HG03196 (cell line): ENCODE measurements at regions not wholly inside any gene's neighbourhood (a gene's known extent, or its start where the extent isn't known, plus 50 kb on each side); places are given as distances from the start of the nearest gene placed in this dataset.
"Not testable (repeated sequence)": the region's sequence is repeated elsewhere in the genome, so short reads cannot be mapped to it uniquely, and the experiment has no call there.

Experiments
- ATAC-seq: cut with Tn5 transposase; IDR thresholded peaks from one replicate; pipeline ENCODE4 v1.9.1; 2021; ENCODE audit not compliant: unreplicated experiment

DNA sequence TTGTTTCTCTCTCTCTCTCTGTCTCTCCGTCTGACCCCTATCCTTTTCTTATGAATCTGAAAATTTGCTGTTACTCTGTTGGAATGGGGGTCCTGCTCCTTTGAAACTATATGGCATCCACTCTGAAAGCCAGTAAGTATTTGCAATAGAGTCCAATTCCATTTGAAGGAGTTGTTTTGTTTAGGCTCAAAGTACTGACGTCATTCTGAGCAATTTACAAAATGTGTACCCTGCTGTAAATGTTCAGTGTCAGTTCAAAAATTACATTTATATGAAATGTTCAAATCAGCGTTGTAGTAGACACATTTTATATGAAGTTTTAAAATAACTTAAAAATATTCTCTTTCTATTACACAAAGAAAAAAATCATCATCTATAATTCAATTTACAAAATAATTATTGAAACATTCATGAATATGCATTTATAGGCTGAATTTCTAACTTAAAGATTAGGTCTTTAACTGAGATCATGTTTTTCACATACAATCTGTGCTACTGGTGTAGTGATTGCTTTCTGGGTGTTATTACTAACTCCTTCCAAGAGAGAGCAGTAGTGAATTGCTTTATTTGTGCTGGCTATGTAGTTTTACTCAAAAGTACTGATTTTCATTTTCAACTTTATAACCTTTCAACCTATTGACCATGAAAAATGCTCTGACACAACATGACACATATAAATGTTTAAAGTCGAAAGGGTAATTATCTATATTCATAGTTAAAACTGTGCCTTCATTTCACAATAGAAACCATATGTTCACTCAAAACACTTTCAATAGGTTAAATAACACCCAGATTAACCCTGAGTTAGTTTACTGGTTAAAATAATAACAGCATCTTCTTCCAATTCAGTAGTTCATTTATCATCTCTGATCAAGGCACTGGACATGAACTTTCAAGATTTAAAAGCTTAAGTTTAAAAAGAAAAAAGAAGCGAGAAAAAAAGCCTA is 253.1 kb upstream of the ADGRL4 start:
- peak; percentile 57 for ATAC-seq

DNA sequence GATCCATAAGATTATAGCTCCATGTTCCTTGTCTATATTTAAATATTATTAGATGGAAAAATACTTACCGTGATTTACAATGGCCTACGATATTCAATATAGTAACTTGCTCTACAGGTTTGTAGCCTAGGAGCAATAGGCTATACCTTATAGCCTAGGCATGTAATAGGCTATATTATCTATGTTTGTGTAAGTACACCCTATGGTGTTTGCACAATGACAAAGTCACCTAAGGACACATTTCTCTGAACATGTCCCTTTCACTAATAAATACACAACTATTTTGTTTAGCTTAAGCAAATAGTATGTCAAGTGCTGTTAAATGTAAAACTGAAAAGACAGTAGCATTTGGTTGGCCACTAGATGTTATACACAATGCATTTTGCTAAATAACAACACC is 248.9 kb upstream of the ADGRL4 start:
- no peak for ATAC-seq

DNA sequence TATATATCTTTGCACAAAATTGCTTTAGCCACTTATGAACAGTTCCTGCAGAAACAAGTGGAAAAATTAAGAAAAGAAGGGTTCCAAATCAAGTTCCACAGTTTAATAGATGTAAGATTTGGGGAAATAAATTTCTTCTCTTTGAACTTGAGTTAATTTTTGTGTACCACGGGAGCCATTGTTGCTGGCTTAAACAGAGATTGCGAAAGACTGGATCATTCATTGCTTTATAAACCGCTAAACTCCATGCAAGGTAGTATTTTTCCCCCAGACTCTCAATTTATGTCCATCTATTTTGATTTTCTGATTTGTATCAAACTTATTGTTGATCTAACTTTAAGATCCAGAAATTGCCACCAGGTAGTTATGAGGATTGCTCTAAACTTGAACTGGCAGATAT is 246.1 kb upstream of the ADGRL4 start:
- no peak for ATAC-seq

- ATAC-seq, result no peak
These were observed 233.3 kb upstream of the ADGRL4 start for GRCh38 chr1:79239840-79240239.

- no peak for ATAC-seq
These were observed 228.9 kb upstream of the ADGRL4 start for GRCh38 chr1:79235301-79236002.

DNA sequence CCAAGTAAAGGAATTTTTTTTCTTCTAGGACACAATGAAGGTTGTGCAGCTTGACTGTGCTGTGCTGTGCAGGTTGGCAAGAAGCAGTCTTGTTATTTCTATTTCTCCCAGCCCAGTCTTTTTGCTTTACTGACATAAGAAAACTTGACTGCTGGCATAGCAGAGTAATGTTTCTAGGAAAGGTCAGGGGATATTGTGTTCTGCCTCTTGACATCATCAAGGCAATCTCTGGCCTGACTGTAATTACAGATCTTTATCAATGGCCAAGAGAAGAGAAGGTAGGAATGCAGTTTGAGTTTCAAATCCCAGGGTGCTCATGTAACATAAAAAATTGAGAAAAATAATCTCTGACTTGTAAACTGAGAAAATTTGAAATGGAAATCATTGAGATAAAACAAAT is 226.3 kb upstream of the ADGRL4 start:
- no peak for ATAC-seq

DNA sequence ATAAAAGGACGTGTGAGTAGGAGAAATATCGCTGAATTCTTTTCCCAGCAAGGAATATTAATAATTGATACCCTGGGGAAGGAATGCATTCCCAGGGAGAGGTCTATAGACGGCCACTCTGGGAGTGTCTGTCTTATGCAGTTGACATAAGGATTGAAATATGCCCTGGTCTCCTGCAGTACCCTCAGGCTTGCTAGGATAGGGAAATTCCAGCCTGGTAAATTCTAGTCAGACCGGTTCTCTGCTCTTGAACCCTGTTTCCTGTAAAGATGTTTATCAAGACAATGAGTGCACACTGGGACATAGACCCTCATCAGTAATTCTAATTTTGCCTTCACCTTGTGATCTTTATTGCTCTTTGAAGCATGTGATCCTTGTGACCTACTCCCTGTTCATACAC is 224.2 kb upstream of the ADGRL4 start:
- not testable (repeated sequence) for ATAC-seq

DNA sequence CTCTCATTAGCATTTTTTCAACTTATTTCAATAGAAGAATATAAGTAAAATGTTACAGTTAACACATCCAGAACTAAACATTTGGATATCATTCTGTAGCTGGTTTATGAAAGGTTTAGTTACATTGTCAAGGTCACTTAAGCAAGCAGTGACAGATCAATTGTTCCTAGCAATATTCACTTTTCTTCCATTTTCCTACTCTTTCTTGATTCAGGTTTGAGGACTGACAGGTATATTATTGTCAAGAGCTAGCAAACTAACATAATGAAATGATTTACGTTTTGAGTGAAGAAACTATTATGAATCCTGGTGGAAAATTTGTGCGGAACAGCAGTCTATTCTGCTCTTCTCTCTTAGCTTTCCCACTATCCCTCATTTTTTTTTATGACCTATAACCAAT is 220.4 kb upstream of the ADGRL4 start:
- no peak for ATAC-seq

DNA sequence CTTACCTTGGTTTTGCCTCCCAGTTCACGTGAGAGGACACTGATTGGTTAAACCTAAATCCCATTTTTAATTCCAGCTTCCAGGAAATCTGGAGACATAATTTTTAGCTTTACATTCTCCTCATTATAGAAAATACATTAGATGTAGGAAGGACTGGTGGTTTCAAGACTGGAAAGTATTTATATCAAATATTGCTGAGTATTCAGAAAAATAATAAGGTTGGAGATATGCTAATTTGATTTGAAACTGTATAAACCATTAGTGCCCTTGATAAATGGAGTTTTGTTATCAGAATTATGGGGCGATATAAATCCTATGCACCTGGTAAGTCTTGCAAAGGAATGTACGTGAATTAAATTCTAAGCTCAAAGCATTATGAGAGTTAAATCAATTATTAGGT is 218.0 kb upstream of the ADGRL4 start:
- no peak for ATAC-seq

GRCh38 chr1:79220509-79220908 is 214.0 kb upstream of the ADGRL4 start:
- no peak for ATAC-seq

DNA sequence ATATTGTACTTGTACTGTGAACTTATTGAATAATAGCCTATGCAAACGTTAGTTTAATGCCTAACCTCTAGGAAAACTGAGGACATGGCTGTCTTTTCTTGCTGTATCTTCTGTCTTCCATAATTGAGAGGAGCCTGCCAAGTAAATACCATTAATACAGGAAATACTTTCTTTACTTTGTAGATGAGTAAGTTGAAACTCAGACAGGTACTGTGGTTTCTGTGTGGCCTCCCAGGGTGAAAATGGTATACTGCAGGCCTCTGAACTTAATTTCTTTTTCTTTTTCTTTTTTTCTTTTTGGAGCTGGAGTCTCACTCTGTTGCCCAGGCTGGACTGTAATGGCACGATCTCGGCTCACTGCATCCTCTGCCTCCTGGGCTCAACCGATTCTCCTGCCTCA is 208.8 kb upstream of the ADGRL4 start:
- ATAC-seq, result no peak

- no peak for ATAC-seq
These were observed 201.3 kb upstream of the ADGRL4 start for GRCh38 chr1:79207786-79208185.

- no peak for ATAC-seq
These were observed 200.8 kb upstream of the ADGRL4 start for GRCh38 chr1:79207331-79207730.

DNA sequence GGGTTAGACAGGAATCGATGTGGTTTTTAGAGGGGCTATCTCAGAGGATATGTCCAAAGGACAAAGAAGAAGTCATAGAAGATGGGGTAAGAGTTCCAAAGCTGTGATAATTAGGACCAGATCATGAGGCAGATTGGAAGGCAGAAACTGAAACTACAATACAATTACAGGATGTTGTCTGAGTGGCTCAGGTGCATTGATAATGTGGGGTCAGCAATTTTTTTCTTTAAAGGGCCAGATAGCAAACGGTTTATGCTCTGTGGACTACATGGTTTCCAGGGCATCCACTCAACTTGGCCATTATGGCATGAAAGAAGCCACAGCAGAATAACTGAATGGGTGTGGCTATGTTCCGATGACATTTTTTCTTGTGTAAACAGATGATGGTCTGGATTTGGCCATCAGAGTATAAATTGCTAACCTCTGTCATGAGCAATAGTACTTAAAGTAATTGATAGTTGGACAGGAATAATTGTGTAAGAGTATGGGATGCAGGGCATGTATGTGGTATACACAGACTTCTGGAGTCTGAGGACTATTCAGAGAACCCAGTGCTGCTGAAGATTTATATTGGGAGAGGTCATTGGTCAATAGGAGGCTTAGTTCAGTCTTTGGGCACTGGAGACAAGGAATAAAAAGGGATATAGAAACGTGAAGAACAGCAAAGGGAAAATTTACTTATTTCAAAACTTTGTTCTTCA is 198.4 kb upstream of the ADGRL4 start:
- no peak for ATAC-seq

DNA sequence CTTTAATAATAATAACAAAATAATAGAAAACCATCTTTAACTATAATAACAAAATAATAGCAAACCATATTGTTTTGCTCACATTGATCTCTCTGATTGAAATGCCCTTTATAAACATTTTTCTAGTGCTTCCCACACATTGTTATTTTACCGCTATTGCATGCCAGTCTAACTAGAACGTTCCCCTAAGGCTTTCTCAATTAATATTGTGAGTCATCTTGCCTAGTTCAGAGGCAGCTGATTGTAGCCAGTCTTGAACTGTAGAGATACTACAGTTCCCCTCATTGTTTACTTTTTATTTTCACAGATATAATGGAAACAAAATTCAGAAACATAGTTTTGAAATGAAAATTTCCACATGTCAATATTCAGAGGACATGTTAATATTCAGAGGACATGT is 192.3 kb upstream of the ADGRL4 start:
- no peak for ATAC-seq

DNA sequence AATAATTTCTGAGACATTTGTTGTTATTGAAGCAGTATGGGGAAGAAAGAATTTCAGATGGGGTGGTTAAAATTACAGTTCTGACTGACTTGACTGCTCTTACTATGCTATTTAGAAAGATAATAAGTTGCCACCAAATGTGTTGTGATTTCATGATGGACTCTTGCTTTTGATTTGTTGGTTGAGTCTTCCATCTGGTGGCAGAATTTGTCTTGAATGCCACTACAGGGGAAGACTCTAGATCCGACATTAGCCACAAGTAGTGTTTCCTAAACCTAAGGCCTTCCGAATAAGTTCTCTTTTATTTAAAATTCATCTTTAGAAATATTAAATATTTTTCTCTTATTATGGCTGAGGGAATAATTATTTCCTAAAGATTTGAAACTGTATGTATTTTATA is 190.9 kb upstream of the ADGRL4 start:
- ATAC-seq, result no peak

- ATAC-seq, result no peak
These were observed 189.7 kb upstream of the ADGRL4 start for GRCh38 chr1:79196211-79196610.

DNA sequence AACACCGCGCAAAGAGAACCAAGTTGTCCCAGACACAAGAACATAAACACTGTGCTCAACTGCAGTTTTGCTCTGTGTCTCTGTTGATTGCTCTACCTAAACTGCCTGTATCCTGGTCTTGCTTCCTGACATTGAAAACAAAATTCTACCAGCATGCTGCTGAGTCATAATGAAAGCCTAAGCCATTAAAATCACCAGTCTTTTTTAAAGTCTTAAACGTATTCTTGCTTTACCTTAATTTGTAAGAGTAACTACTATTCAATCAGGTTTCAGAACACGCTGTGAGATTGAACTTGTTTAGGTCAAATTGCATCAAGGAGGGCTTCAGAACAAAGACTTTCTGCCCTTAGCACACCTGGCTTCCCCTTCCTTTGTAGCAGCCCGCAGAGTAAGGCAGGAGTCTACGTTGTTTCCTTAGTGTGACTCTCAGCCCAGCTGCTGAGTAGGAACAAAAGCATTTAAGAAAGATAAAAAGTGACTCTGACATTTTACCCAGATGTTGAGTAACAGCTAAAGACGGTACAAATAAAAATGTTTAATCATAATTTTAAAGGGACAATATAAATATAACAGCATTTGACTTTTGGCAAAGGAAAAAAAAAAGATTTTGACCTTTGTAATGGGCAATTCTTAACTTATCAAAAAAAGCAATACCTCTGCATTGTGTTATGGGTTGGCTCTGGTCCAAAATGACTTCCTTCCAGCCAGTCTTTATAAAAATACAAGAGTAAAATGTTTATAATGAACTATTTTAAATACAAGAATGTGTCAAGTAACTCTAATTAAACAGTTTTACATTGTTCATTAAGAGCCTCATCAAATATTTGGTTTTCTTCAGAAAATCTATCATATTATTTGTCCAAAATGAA is 186.9 kb upstream of the ADGRL4 start:
- ATAC-seq, result peak; percentile 52

DNA sequence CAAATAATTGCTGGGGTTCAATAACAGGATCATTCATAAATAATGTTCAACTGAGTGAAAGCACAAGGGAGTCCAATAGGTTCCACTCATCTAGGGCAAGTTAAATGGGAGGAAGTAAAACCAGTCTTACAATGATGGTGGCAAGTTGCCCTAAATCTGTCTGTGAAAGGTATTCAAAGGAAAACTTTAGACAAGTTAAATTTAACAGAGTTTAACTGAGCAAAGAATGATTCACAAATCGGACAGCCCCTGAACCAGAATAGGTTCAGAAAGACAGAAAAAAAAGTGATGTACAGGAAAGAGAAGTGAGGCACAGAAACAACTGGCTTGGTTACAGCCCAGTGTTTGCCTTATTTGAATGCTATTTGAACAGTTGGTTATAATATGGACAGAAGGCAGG is 183.5 kb upstream of the ADGRL4 start:
- peak; percentile 72 for ATAC-seq

GRCh38 chr1:79188337-79188736 is 181.8 kb upstream of the ADGRL4 start:
- no peak for ATAC-seq

GRCh38 chr1:79186260-79186659 is 179.7 kb upstream of the ADGRL4 start:
- ATAC-seq, result no peak
